ENCODE measurements at regions not wholly inside any gene's neighbourhood (a gene's known extent, or its start where the extent isn't known, plus 50 kb on each side); places are given as distances from the start of the nearest gene placed in this dataset.

DNA sequence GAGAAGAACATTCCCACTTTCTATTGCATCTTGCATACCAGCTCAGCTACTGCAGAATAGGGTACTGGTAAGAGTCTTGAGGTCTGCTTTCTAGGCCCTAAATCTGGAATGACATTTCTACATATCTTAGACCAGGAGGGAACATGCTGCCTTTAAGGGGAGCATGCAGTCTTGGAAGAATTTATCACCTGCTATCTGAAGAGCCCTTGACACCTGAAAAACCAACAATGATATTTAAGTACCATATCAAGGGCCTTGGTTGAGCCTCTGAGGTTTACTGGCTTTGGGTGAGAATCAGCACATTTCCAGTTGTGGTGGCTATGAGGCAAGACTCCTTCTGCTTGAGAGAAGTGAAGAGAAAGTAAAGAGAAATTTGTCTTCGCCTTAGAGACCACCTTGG lies 436.8 kb upstream of the SPANXN1 start:
- H3K27ac ChIP-seq (ENCODE audit: low read depth, low read length, poor library complexity, severe bottlenecking), result no peak overlapping the region

DNA sequence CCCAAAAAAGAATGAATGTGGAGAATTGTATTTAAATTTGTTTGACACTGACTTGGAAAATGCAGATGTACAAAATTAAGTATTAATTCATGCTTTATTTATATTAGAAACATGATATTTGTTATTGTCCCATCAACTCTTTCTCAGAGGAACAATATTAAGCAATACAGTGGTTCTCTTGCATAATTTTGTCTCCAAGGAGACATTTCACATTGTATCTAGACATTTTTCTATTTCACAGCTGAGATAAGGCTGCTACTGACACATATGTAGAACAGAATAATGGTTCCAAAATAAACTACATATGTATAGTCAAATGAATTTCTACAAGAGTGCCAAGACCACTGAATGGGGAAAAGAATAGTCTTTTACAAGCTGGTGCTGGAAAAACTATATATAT lies 427.9 kb upstream of the SPANXN1 start:
- H3K9me3 ChIP-seq (ENCODE audit: low read length), result no peaks in the 10 kb centered on the region
- H3K9me2 ChIP-seq (ENCODE audit: low read depth, low read length), result no peaks in the 10 kb centered on the region
- no peak overlapping the region for H3K27ac ChIP-seq (ENCODE audit: low read depth, low read length, poor library complexity, severe bottlenecking)
- no peaks in the 10 kb centered on the region for H3F3A ChIP-seq (ENCODE audit: insufficient read depth, low read length)
- no peaks in the 10 kb centered on the region for H3K27me3 ChIP-seq (ENCODE audit: insufficient read depth, low read length)
- no peaks in the 10 kb centered on the region for H3K4me1 ChIP-seq (ENCODE audit: insufficient read depth, low read length, severe bottlenecking)
- no peaks in the 10 kb centered on the region for H4K20me1 ChIP-seq (ENCODE audit: insufficient read depth, low read length)
- no peaks in the 10 kb centered on the region for H3K36me3 ChIP-seq (ENCODE audit: insufficient read depth, low read length)
- no peak overlapping the region for H3K4me3 ChIP-seq (ENCODE audit: low read depth, low read length, poor library complexity, severe bottlenecking)
- H2AFZ ChIP-seq (ENCODE audit: low read length), result no peak overlapping the region
- H3K79me2 ChIP-seq (ENCODE audit: insufficient read depth, low read length), result no peaks in the 10 kb centered on the region
- TF ChIP-seq EZH2 (IDR thresholded peaks at IDR 0.05; ENCODE audit: borderline replicate concordance, low read length), result no peak
- TF ChIP-seq, protein P1, sequence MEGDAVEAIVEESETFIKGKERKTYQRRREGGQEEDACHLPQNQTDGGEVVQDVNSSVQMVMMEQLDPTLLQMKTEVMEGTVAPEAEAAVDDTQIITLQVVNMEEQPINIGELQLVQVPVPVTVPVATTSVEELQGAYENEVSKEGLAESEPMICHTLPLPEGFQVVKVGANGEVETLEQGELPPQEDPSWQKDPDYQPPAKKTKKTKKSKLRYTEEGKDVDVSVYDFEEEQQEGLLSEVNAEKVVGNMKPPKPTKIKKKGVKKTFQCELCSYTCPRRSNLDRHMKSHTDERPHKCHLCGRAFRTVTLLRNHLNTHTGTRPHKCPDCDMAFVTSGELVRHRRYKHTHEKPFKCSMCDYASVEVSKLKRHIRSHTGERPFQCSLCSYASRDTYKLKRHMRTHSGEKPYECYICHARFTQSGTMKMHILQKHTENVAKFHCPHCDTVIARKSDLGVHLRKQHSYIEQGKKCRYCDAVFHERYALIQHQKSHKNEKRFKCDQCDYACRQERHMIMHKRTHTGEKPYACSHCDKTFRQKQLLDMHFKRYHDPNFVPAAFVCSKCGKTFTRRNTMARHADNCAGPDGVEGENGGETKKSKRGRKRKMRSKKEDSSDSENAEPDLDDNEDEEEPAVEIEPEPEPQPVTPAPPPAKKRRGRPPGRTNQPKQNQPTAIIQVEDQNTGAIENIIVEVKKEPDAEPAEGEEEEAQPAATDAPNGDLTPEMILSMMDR (IDR thresholded peaks at IDR 0.05; ENCODE audit: low read length), result no peak
- H3K4me2 ChIP-seq (ENCODE audit: low read length), result no peak overlapping the region
- H3K9ac ChIP-seq (ENCODE audit: low read length), result no peak overlapping the region

More for the DNA sequence above, 436.8 kb upstream of the SPANXN1 start:
- no peak overlapping the region for H3K4me3 ChIP-seq (ENCODE audit: low read depth, low read length, poor library complexity, severe bottlenecking)
- H3K4me1 ChIP-seq (ENCODE audit: insufficient read depth, low read length, severe bottlenecking), result no peaks in the 10 kb centered on the region
- H3F3A ChIP-seq (ENCODE audit: insufficient read depth, low read length), result no peaks in the 10 kb centered on the region
- no peaks in the 10 kb centered on the region for H3K36me3 ChIP-seq (ENCODE audit: insufficient read depth, low read length)
- no peaks in the 10 kb centered on the region for H3K9me3 ChIP-seq (ENCODE audit: low read length)
- no peak overlapping the region for H3K4me2 ChIP-seq (ENCODE audit: low read length)
- no peak overlapping the region for H2AFZ ChIP-seq (ENCODE audit: low read length)
- H3K9me2 ChIP-seq (ENCODE audit: low read depth, low read length), result no peaks in the 10 kb centered on the region
- no peaks in the 10 kb centered on the region for H3K79me2 ChIP-seq (ENCODE audit: insufficient read depth, low read length)
- H4K20me1 ChIP-seq (ENCODE audit: insufficient read depth, low read length), result no peaks in the 10 kb centered on the region
- H3K27me3 ChIP-seq (ENCODE audit: insufficient read depth, low read length), result no peaks in the 10 kb centered on the region
- H3K9ac ChIP-seq (ENCODE audit: low read length), result no peak overlapping the region
- TF ChIP-seq, protein P1 (IDR thresholded peaks at IDR 0.05; ENCODE audit: low read length), result no peak
- TF ChIP-seq EZH2 (IDR thresholded peaks at IDR 0.05; ENCODE audit: borderline replicate concordance, low read length), result no peak

DNA sequence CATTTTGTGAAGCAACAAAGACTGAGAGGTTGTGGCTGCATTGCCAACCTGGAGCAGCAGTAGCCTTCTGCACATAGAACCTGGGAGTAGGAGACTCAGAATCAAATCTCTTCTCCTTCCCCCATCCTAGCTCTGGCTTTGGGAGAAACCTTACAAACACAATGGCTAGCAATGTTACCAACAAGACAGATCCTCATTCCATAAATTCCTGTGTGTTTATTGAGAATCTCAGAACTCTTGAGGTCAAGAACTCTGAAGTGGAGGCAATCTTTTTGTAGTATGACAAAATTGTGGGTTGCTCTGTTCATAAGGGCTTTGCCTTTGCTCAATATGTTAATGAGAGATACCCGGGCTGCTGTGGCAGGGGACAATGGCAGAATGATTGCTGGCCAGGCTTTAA lies 406.7 kb upstream of the SPANXN1 start:
- Histone ChIP-seq H3K9me2 (ENCODE audit: low read depth, low read length) (no peaks in the 10 kb centered on the region), H3F3A (ENCODE audit: insufficient read depth, low read length) (no peaks in the 10 kb centered on the region), H3K9ac (ENCODE audit: low read length) (no peak overlapping the region), H3K4me3 (ENCODE audit: low read depth, low read length, poor library complexity, severe bottlenecking) (no peak overlapping the region), H3K4me1 (ENCODE audit: insufficient read depth, low read length, severe bottlenecking) (no peaks in the 10 kb centered on the region), H3K27me3 (ENCODE audit: insufficient read depth, low read length) (no peaks in the 10 kb centered on the region), H3K79me2 (ENCODE audit: insufficient read depth, low read length) (no peaks in the 10 kb centered on the region), H3K27ac (ENCODE audit: low read depth, low read length, poor library complexity, severe bottlenecking) (no peak overlapping the region), H4K20me1 (ENCODE audit: insufficient read depth, low read length) (no peaks in the 10 kb centered on the region), H3K36me3 (ENCODE audit: insufficient read depth, low read length) (no peaks in the 10 kb centered on the region), H3K4me2 (ENCODE audit: low read length) (no peak overlapping the region), H2AFZ (ENCODE audit: low read length) (no peak overlapping the region), H3K9me3 (ENCODE audit: low read length) (no peaks in the 10 kb centered on the region)
- no peak for TF ChIP-seq EZH2 (IDR thresholded peaks at IDR 0.05; ENCODE audit: borderline replicate concordance, low read length)
- TF ChIP-seq, protein P1 (IDR thresholded peaks at IDR 0.05; ENCODE audit: low read length), result no peak
